ENCODE measurements at regions not wholly inside any gene's neighbourhood (a gene's known extent, or its start where the extent isn't known, plus 50 kb on each side); places are given as distances from the start of the nearest gene placed in this dataset.

DNA sequence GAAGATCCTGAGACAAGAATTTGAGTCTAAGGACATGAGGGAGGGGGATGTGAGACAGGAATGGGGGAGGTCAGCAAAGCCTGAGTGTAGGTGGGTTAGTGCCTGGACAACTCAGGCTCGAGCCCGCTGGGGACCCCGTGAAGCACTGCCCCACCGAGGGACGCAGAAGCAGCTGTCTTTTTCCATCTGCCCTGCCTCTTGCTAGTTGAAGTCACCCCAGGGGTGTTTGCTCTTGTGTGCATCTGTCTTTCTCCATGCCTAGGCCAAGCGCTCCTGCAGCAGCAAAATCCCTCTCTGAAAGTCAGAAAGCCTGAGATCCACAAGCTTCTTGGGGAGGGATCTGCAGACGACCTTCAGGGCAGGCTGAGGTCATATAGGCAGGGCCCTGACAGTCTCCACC is 79.0 kb upstream of the CELF2 start:
- no peak for DNase-seq (ENCODE audit: low read depth in 2 of 2)

DNA sequence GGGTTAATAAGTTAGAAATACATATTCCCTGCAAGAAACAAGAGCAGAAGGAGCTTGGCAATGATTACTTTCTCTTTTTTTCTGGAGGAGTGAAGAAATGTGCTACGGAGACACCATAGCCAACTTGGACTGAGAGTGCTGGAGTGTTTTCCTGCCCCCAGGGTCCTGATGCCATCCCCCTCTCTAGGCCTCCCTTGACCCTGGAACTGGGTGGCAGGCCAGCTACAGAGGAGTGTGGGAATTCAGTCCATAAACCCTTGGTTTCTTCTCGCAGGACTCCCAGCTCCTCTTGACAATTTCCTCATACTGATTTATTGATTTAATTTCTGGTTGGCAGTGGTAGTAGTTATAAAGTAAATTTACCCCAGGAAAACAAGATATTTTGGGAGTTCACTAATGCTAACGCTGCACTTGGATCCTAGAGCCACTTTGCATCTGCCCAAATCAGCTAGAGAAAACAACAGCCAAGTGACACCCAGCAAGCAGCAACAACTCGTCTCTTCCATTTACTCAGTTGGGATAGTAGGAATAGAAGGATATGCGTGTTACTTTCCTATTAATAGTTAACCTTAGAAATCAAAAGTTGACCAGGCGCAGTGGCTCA is 76.4 kb upstream of the CELF2 start:
- DNase-seq (ENCODE audit: low read depth in 2 of 2), result no peak

DNA sequence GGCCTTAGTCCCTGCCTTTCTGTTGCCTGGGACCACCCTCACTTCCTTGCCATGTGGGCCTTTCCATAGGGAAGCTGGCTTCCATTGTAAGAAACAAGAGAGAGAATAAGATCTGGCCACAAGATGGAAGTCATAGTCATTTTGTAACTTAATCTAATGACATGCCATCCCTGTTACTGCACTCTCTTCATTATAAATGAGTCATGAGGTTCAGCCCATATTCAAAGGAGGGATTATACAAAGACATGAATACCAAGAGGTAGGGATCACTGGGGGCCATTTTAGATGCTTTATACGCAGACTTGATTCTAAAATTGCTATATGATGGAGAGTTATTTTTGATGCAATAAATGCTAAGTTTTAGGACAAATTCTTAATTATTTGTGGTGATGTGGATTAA is 75.2 kb upstream of the CELF2 start:
- DNase-seq (ENCODE audit: low read depth in 2 of 2), result no peak

DNA sequence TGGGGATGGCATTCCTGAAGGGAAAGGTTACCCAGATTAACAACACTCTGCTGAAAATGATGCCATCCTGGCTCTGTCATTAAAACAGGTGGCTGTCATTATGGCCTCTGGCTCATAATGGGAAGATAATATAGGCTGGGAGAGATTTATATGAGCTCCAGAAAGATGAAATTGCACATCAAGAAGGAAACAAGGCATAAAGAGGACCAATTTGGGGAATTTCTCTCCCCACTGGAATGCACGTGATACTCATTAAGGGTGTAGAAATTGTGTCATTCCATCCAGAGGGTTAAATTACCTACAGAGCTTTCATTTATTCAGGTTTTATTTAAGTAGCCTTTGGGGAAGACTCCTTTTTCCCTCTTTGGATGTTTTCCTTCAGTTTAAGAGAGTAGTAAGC is 71.6 kb upstream of the CELF2 start:
- DNase-seq (ENCODE audit: low read depth in 2 of 2), result no peak

DNA sequence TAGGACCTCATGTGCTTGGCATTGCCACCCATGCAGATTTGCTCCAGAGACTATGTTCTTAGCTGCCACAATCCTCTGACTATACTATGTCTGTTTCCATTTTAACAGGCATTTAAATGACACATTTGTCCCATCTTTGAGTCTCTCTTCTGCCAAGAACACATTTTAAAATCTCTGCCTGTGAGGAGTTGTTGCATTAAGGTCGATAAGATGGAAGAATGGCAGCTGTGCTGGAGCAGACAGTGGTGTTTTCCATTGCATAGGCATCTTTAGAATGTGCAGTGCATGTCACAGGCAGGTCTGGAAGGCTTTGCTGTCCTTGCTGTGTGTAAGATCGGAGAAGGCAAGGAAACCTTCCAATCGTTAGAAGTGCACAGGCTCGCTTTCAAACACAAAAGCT is 70.9 kb upstream of the CELF2 start:
- no peak for DNase-seq (ENCODE audit: low read depth in 2 of 2)

DNA sequence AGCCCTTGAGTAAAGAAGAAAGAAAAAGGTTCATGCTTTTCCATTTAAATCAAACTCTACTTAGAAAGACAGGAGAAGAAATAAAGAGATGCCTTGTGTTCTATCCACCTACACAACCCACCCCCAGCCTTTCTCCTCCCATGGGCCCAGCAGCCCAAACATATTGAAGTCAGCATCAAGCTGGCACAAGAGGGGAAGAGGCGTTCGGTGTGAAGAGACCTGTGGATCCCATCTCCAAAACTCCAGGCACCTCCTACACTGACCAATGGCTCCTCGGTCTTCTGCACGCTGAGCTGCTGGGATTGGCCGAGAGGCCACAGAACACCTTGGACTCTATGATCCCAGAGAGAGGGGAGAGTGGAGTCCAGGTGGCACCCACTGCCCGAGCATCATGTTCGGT is 66.0 kb upstream of the CELF2 start:
- no peak for DNase-seq (ENCODE audit: low read depth in 2 of 2)

DNA sequence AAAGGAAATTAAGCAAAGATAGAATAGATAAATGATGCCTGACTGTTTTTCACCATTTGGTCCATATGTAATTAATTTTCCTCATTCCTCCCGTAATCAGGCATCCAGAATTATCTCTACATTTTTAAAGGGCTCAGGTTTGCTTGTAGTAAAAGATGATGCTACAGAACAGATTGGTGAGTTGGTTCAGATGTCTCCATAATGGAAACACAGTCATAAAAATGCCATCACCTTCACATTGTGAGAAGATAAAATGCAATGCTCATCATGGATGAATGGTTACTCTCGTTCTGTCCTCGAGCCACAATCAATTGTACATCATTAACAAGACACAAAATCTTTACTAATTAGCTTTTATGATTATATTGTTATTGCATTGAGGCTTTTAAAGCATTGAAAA is 64.9 kb upstream of the CELF2 start:
- DNase-seq (ENCODE audit: low read depth in 2 of 2), result no peak

DNA sequence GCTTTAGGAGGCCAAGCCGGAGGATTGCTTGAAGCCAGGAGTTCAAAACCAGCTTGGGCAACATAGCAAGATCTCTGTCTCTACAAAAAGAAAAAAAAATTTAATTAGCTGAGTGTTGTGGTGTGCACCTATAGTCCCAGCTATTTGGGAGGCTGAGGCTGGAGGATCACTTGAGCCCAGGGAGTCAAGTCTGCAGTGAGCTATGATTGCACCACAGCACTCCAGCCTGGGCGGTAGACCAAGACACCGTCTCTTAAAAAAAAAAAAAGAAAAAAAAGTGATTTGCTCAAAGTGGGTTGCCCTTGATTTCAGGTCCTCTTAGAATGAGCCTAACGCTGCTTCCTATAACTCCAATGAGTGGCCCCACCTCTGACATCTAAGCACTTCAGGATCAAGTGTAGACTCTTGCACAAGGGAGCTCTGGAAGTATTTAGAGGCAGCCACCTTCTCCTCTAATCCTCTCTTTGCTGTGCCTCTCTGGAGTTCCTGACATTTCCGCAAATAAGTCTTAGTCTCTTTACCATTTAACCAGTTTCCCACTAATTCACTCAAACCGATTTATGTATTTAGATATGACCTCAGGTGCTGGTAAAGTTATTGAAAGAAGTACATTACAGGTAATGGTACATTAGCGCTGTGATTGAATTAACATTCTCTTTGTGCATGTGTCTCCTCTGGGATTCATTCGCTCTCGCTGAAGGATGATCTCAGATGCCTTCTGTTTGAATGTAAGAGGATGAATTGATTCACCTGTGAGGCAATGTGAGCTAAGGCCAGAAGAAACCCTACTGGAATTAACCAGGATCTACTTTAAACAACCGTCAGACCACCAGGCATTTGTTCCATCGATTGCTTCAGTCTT is 60.8 kb upstream of the CELF2 start:
- no peak for DNase-seq (ENCODE audit: low read depth in 2 of 2)

DNA sequence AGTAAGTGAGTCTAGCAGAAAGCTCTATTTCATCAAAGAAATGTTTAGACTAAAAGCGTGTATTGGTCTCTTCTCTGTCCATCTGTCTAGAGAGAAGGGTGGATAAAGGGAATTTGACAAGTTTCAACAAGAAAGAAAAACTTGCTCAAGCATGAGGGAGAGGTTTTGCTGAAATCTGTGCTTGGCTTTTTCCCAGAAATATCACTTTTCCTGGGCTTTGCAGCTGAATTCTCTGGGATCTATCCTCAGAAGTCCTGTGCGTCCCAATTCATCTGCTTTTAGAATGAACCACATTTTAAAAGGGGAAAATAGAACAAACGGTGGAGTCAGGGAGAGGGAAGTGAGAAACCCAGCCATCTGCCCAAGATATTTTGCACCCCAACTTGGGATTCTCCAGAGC is 59.6 kb upstream of the CELF2 start:
- DNase-seq (ENCODE audit: low read depth in 2 of 2), result no peak

DNA sequence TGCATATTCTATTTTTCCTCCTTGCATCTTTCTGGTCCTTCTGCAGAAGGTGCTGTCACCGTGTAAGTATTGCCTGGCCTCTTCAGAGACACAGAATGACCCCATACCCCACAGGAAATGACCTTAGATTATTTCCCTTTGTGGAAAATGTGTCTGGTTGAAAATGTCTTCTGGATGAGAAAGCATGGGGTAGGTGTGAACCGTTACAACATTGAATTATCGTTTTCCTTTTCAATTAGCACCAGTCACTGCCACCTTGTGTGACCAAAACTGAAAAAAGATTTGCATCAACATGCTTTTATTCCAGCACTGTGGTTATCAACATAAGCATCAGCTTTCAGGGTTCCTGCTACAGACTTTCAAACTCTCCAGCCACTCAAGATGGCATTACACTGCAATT is 58.0 kb upstream of the CELF2 start:
- no peak for DNase-seq (ENCODE audit: low read depth in 2 of 2)

DNA sequence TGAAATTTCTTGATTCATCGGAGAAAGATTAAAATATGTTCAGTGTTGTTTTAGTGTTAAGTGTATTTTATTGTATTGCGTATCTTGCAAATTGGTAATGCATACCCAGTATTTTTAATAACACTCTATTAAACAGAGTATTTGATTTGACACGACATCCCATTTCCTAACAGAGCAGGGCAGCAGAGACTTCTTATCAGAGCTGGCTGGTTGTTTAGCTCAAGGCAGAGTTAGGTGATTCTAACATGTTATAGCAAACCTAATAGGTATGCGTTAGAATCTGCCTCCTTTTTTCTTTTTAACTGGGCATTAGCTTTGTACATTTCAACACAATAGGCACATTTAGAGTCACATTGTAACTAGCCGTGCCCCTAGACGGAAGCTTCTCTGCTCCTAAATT is 57.1 kb upstream of the CELF2 start:
- DNase-seq (ENCODE audit: low read depth in 2 of 2), result no peak

DNA sequence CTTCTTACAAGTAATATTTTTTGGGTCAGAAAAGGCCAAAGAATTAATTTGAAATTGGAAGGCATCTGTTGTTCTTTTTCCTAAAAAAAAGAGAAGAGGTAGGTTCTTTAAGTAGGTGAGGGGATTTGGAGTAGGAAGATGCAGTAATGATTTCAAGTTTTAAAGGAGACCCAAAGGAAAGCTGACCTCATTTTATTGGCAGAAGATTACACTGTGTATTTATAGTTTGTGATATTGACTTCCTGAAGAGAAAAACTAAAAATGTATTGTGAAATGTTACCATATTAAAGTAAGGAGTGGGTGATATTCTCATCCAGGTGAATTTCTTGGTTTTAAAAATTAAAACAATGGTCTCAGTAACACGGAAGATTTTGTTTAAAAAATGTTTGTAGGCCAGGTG is 56.6 kb upstream of the CELF2 start:
- no peak for DNase-seq (ENCODE audit: low read depth in 2 of 2)

DNA sequence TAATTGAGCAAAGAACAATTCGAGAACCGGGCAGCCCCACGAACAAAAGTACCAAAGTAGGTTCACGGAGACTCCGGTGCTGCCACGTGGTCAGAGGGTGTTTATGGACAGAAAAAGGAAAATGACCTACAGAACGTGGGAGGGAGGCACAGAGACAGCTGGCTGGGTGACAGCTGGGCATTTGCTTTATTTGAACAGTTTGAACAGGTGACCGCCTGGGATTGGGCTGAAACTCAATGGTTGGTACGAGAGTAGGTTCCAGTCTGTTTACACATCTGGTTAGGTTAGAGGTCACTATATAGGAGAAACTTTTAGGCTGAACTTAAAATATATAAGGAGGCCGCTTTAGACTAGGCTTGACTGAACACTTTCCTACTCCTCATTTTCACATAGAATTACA is 50.6 kb upstream of the CELF2 start:
- no peak for DNase-seq (ENCODE audit: low read depth in 2 of 2)

DNA sequence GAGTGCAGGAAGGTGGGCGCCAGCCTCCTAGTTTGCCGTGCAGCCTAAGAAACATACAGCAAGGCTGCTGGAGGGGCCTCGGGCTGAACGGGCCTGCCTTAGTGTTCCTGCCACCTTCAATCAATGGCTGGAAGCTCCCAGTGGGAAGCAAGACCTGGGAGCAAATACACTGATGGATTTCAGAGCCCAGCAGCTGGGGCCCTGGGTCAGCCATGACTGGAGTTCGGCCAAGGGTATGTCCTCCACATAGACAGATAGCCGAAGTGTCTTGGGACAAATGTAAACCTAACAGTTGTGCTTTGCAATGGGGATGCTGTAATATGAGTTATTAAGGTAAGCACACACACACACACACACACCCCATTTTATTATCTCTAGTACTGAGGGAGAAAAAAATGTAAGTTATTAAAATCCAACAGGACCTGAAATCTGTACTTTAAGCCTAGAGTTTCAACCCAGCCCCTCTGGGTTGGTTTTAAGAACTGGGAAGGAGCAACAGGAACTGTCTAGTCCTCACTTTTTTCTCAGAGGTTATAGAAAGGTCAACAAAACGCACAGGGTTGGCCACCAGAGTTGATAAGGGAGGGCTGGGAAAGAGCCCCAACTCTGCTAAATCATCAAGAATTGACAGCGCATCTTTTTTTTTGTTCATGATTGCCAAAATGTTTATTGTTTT is 50.0 kb upstream of the CELF2 start:
- DNase-seq (ENCODE audit: low read depth in 2 of 2), result no peak
